Right lobe of liver (tissue), 6 donors: ENCODE measurements at regions not wholly inside any gene's neighbourhood (a gene's known extent, or its start where the extent isn't known, plus 50 kb on each side); places are given as distances from the start of the nearest gene placed in this dataset.

Experiments
- ATAC-seq, 4 donors: fragments of 200-7000 bp; cut with Tn5 transposase; one replicate each; pipeline ENCODE4 v1.9.1; 2020; ENCODE audit warnings: mild to moderate bottlenecking in 4 of 4, moderate library complexity in 4 of 4
- DNase-seq, 3 donors: peaks; one replicate each; pipeline ENCODE4 v3.0.0-alpha.2; 2020
- H3K27ac ChIP-seq, 3 donors: fragments of 200-600 bp; one replicate each; pipeline ENCODE4 v1.8.0; 2022
- H3K27me3 ChIP-seq, 2 donors: fragments of 200-600 bp; one replicate each; pipeline ENCODE4 v1.8.0; 2022
- H3K36me3 ChIP-seq, 4 donors: fragments of 200-600 bp; sonication (generic) in 1 of 4; one replicate each; pipeline versions ENCODE4 v1.5.1 to v1.8.0; 2017 to 2022; ENCODE audit warnings: control low read depth in 1 of 4
- H3K4me1 ChIP-seq, 4 donors: fragments of 200-600 bp; sonication (generic) in 1 of 4; one replicate each; pipeline versions ENCODE4 v1.5.1 to v1.8.0; 2017 to 2022; ENCODE audit warnings: control low read depth in 1 of 4
- H3K4me3 ChIP-seq, 3 donors: fragments of 200-600 bp; one replicate each; pipeline ENCODE4 v1.8.0; 2022
- H3K9me3 ChIP-seq, 4 donors: fragments of 200-600 bp; sonication (generic) in 1 of 4; one replicate each; pipeline versions ENCODE4 v1.5.1 to v1.8.0; 2017 to 2022; ENCODE audit warnings: control low read depth in 1 of 4
- CTCF ChIP-seq, 4 donors: fragments of 200-600 bp in 3 of 4; fragments of 450-650 bp in 1 of 4; IDR thresholded peaks; one replicate each; pipeline versions ENCODE4 v1.5.1 to v1.8.0; 2016 to 2022; ENCODE audit warnings: antibody characterized with exemption in 4 of 4, mild to moderate bottlenecking in 2 of 4
- POLR2A ChIP-seq: fragments of 450-650 bp; IDR thresholded peaks from one replicate; pipeline ENCODE4 v1.6.1; 2017; ENCODE audit warnings: antibody characterized with exemption, mild to moderate bottlenecking
- WGBS: methylation state at CpG from one replicate; pipeline ENCODE4 v1.1.6; 2018; ENCODE audit warnings: low coverage, low lambda C conversion rate; ENCODE audit not compliant: insufficient coverage; ENCODE audit errors: missing lambda C conversion rate; 5-methylcytosine and 5-hydroxymethylcytosine counted together
- intact Hi-C, 2 donors: fragments of 100-400 bp; cut with DNase I; formaldehyde crosslinking; loops; one replicate each; pipeline versions ENCODE4 v1.11.2 to v1.14.1; 2022
- donor health status: DM: no; HTN: yes; CAD: no.
- donor health status: DM: no; HTN: no; CAD: no.
- donor health status: DM: no; HTN: no; CAD: no.
- donor health status: DM: no; HTN: yes; CAD: no.
- donor health status: DM: no; HTN: yes; CAD: no.

DNA sequence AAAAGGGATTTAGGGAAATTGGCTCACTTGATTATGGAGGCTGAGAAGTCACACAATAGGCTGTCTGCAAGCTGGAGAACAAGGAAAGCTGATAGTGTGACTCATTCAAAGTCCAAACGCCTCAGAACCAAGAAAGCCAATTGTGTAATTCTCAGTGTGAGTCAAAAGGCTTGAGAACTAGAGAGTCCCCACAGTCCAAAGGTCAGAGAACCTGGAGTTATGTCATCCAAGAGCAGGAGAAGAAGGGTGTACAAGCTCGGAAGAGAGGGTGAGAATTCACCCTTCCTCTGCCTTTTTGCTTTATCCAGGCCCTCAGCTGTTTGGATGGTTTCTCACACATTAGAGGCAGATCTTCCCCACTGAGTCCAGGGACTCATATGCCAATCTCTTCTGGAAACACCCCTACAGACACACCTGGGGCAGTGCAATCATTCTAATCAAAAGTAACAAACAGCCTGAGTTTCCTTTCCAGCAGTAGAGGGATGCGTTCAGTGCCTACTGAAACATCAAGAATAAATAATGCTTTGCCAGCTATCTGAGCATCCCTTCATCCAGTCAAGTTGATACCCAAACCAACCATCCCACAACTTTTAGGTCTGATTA is 271.5 kb downstream of the SATB1 start:
- WGBS: 28% methylated on average over 3 of the region's 3 CpGs
- H3K4me1 ChIP-seq: no peaks in the 10 kb centered on the region
- H3K27ac ChIP-seq: no peak overlapping the region
- no peaks in the 10 kb centered on the region for H3K9me3 ChIP-seq
- intact Hi-C loops: no loop called here
- TF ChIP-seq POLR2A: no peak
- TF ChIP-seq CTCF (IDR thresholded peaks at IDR 0.05): no peak
- no peak overlapping the region for H3K4me3 ChIP-seq
- no peak for ATAC-seq
- no peaks in the 10 kb centered on the region for H3K36me3 ChIP-seq
- no peak for DNase-seq
- no peaks in the 10 kb centered on the region for H3K27me3 ChIP-seq

DNA sequence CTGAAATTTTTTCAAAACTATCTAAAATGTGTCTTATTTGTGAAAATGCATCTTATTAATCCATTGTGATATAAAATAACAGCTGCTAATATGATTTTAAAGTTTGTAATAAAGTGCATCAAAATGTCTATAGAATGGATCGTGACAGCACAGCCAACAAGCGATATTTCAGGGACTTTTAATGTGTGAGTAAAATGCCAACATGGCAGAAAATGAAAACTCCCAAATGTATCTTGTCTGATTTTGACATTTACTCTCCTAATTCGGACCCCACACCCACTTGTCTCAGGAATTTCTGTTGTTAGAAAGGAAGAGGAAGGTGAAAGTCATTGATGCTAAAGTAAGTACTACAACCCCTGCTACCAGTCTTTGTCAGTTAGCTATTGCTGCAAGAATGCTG is 273.9 kb downstream of the SATB1 start:
- TF ChIP-seq CTCF (IDR thresholded peaks at IDR 0.05): no peak
- TF ChIP-seq POLR2A: no peak
- ATAC-seq: no peak
- 59% methylated on average over 3 of the region's 3 CpGs for WGBS

GRCh38 chr3:18149935-18150334 is 275.2 kb downstream of the SATB1 start:
- intact Hi-C loops: no loop called here
- Histone ChIP-seq H3K36me3 (no peaks in the 10 kb centered on the region), H3K4me3 (no peak overlapping the region), H3K9me3 (no peaks in the 10 kb centered on the region), H3K27me3 (no peaks in the 10 kb centered on the region), H3K4me1 (no peaks in the 10 kb centered on the region), H3K27ac (no peak overlapping the region)
- whole genome bisulfite sequencing: 64% methylated on average over 4 of the region's 4 CpGs
- TF ChIP-seq POLR2A (no peak), CTCF (IDR thresholded peaks at IDR 0.05) (no peak)
- ATAC-seq (no peak), DNase-seq (no peak)

More for the DNA sequence above, 273.9 kb downstream of the SATB1 start:
- Histone ChIP-seq H3K36me3 (no peaks in the 10 kb centered on the region), H3K4me3 (no peak overlapping the region), H3K27ac (no peak overlapping the region), H3K4me1 (no peaks in the 10 kb centered on the region), H3K27me3 (no peaks in the 10 kb centered on the region), H3K9me3 (no peaks in the 10 kb centered on the region)
- DNase-seq: no peak
- intact Hi-C loops: no loop called here

DNA sequence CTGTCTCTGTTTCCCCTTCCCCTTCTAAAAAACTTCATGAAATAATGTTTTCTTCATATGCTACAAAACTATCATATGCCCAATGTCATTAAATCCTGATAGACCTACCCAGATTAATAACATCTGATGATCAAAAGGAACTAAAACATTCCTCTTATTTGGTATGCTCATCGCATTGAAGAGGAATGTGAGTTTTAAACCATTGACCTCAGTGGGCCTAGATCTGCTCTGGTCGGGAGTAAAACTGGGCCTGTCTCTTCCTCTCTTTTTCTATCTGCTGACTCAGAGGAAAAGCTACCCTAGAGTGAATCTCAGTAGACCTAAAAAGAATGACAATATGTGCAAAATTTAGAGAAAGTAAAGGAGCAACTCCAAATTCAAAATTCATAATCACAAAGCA is 275.8 kb downstream of the SATB1 start:
- no peaks in the 10 kb centered on the region for H3K36me3 ChIP-seq
- no peak overlapping the region for H3K27ac ChIP-seq
- TF ChIP-seq POLR2A (no peak), CTCF (IDR thresholded peaks at IDR 0.05) (no peak)
- ATAC-seq (no peak), DNase-seq (no peak)
- WGBS: 55% methylated on average over 2 of the region's 2 CpGs
- intact Hi-C loops: no loop called here
- no peak overlapping the region for H3K4me3 ChIP-seq
- H3K4me1 ChIP-seq: no peaks in the 10 kb centered on the region
- no peaks in the 10 kb centered on the region for H3K9me3 ChIP-seq
- no peaks in the 10 kb centered on the region for H3K27me3 ChIP-seq

DNA sequence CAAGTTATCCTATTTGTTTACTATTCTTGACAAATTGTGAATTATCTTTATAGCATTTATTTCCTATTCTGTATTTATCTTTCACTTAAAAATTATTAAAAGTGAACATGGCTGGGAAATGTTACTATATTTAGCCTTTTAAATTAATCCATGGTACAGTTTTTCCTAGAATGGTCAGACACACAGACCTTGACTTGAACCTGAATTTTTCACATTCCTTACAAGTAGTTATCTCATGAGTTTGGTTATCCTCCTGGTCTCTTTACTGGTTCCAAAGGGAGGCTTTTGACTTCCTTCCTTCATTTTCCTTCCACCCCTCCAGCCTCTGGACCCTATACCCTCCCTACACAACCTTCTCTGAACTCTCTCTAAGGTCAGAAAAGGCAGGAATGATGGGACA is 280.6 kb downstream of the SATB1 start:
- Histone ChIP-seq H3K4me1 (no peaks in the 10 kb centered on the region), H3K9me3 (no peaks in the 10 kb centered on the region), H3K4me3 (no peak overlapping the region), H3K27me3 (no peaks in the 10 kb centered on the region), H3K27ac (no peak overlapping the region), H3K36me3 (no peaks in the 10 kb centered on the region)
- no peak for ATAC-seq
- intact Hi-C loops: no loop called here
- DNase-seq: no peak
- TF ChIP-seq POLR2A: no peak
- no peak for TF ChIP-seq CTCF (IDR thresholded peaks at IDR 0.05)
